Panc1 (cell line): ENCODE measurements at regions not wholly inside any gene's neighbourhood (a gene's known extent, or its start where the extent isn't known, plus 50 kb on each side); places are given as distances from the start of the nearest gene placed in this dataset.
"Not testable (repeated sequence)": the region's sequence is repeated elsewhere in the genome, so short reads cannot be mapped to it uniquely, and the experiment has no call there.

ENCODE experiments used
- ATAC-seq: fragments of 200-7000 bp; cut with Tn5 transposase; 2 replicates; pipeline ENCODE4 v1.9.1; 2020; ENCODE audit warnings: mild to moderate bottlenecking, moderate library complexity
- BruUV-seq: library from RNA; stranded (reverse); fragments of 400-500 nt; replicated peaks from 2 replicates; lab custom pipeline; 2021; lab: Mats Ljungman, UMichigan
- CTCF ChIA-PET: fragments of 300-600 bp; sonication (Branson Sonifier 250); formaldehyde crosslinking; loops from one replicate; lab custom pipeline; 2022; ENCODE audit warnings: antibody characterized with exemption; lab: Charles Lee
- POLR2A ChIA-PET: fragments of 300-600 bp; sonication (Branson Sonifier 250); formaldehyde crosslinking; loops from one replicate; lab custom pipeline; 2022; ENCODE audit warnings: antibody characterized with exemption; lab: Charles Lee
- DNase-seq: peaks from one replicate; pipeline ENCODE4 v3.0.0-alpha.2; 2010; ENCODE audit warnings: low read depth, low spot score
- H3K27ac ChIP-seq: 2 replicates; pipeline ENCODE4 v1.5.1; 2011; ENCODE audit warnings: mild to moderate bottlenecking, low read length, inconsistent platforms
- H3K27me3 ChIP-seq: fragments of 200-500 bp; sonication (Bioruptor generic); 2 replicates; pipeline ENCODE4 v1.6.0; 2014; ENCODE audit warnings: low read length, inconsistent platforms; ENCODE audit not compliant: control insufficient read depth, insufficient read depth
- H3K36me3 ChIP-seq: fragments of 200-500 bp; sonication (Bioruptor generic); 2 replicates; pipeline ENCODE4 v1.5.1; 2014; ENCODE audit warnings: inconsistent platforms, mild to moderate bottlenecking, low read length, moderate library complexity; ENCODE audit not compliant: control insufficient read depth, insufficient read depth
- H3K4me1 ChIP-seq: 2 replicates; pipeline ENCODE4 v1.5.1; 2011; ENCODE audit warnings: inconsistent platforms, mild to moderate bottlenecking, low read length, moderate library complexity; ENCODE audit not compliant: control insufficient read depth, insufficient read depth
- H3K4me3 ChIP-seq, 2 experiments: 2 replicates each; pipeline ENCODE4 v1.5.1; 2011 to 2012; ENCODE audit warnings: low read depth in 2 of 2, low read length in 2 of 2, mild to moderate bottlenecking in 2 of 2, inconsistent platforms in 1 of 2, moderate library complexity in 1 of 2
- H3K9me3 ChIP-seq: fragments of 200-500 bp; sonication (Bioruptor generic); 2 replicates; pipeline ENCODE4 v1.5.1; 2014; ENCODE audit warnings: low read depth, mild to moderate bottlenecking, inconsistent platforms, low read length, moderate library complexity; ENCODE audit not compliant: control insufficient read depth, insufficient read depth
- POLR2AphosphoS5 ChIP-seq: IDR thresholded peaks from 2 replicates; pipeline ENCODE4 v1.6.1; 2012; ENCODE audit warnings: mild to moderate bottlenecking, low read depth, low read length, moderate library complexity
- REST ChIP-seq, 2 experiments: IDR thresholded peaks; 2 replicates each; pipeline ENCODE4 v1.6.1; 2011 to 2012; ENCODE audit warnings: low read depth in 2 of 2, control low read depth in 1 of 2, low read length in 1 of 2, mild to moderate bottlenecking in 1 of 2, moderate library complexity in 1 of 2; ENCODE audit not compliant: insufficient read depth in 1 of 2
- SIN3A ChIP-seq: IDR thresholded peaks from 2 replicates; pipeline ENCODE4 v1.6.1; 2012; ENCODE audit warnings: low read depth, mild to moderate bottlenecking, low read length, moderate library complexity, borderline replicate concordance; ENCODE audit not compliant: insufficient read depth
- TCF7L2 ChIP-seq: IDR thresholded peaks from 2 replicates; pipeline ENCODE4 v1.6.1; 2011; ENCODE audit warnings: mild to moderate bottlenecking, low read depth, low read length, inconsistent platforms
- in situ Hi-C: cut with HindIII; loops from 2 replicates; pipeline ENCODE4 v1.10.0; 2016; ENCODE audit warnings: low sequenced_read_pairs, low pct_unique_long_range_greater_than_20kb
- intact Hi-C: fragments of 100-400 bp; cut with micrococcal nuclease; formaldehyde crosslinking; loops from one replicate; pipeline ENCODE4 v1.10.0; 2022; ENCODE audit not compliant: unreplicated experiment
- TF ChIP-seq, protein P1 (sequence below): fragments of 450-650 bp; IDR thresholded peaks from 2 replicates; pipeline ENCODE4 v1.5.1; 2017; ENCODE audit warnings: mild to moderate bottlenecking

GRCh38 chr20:55135923-55136322 lies 660.5 kb downstream of the DOK5 start:
- Histone ChIP-seq H3K36me3 (no peaks in the 10 kb centered on the region), H3K4me3 (no peak overlapping the region), H3K9me3 (no peaks in the 10 kb centered on the region), H3K27me3 (no peaks in the 10 kb centered on the region), H3K27ac (no peak overlapping the region), H3K4me1 (no peaks in the 10 kb centered on the region)
- intact Hi-C loops: no loop called here
- no peak for DNase-seq
- in situ Hi-C loops: no loop called here
- TF ChIP-seq REST (IDR thresholded peaks at IDR 0.05; ENCODE audit: insufficient read depth in 1 of 2, low read depth in 2 of 2, low read length in 1 of 2): no peak
- TF ChIP-seq SIN3A: no peak
- BruUV-seq: no TSS peak
- POLR2A ChIA-PET: no interaction called here
- no peak for ATAC-seq
- CTCF ChIA-PET: no interaction called here

GRCh38 chr20:55132523-55132922 lies 657.1 kb downstream of the DOK5 start:
- ChIA-PET POLR2A (no interaction called here), CTCF (no interaction called here)
- no peaks in the 10 kb centered on the region for H3K27me3 ChIP-seq
- no peaks in the 10 kb centered on the region for H3K4me1 ChIP-seq
- intact Hi-C loops: no loop called here
- no peak overlapping the region for H3K4me3 ChIP-seq
- no peak for TF ChIP-seq POLR2AphosphoS5
- TF ChIP-seq SIN3A: no peak
- no peak for TF ChIP-seq REST (IDR thresholded peaks at IDR 0.05; ENCODE audit: insufficient read depth in 1 of 2, low read depth in 2 of 2, low read length in 1 of 2)
- TF ChIP-seq, protein P1, sequence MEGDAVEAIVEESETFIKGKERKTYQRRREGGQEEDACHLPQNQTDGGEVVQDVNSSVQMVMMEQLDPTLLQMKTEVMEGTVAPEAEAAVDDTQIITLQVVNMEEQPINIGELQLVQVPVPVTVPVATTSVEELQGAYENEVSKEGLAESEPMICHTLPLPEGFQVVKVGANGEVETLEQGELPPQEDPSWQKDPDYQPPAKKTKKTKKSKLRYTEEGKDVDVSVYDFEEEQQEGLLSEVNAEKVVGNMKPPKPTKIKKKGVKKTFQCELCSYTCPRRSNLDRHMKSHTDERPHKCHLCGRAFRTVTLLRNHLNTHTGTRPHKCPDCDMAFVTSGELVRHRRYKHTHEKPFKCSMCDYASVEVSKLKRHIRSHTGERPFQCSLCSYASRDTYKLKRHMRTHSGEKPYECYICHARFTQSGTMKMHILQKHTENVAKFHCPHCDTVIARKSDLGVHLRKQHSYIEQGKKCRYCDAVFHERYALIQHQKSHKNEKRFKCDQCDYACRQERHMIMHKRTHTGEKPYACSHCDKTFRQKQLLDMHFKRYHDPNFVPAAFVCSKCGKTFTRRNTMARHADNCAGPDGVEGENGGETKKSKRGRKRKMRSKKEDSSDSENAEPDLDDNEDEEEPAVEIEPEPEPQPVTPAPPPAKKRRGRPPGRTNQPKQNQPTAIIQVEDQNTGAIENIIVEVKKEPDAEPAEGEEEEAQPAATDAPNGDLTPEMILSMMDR: no peak
- TF ChIP-seq TCF7L2: no peak
- H3K9me3 ChIP-seq: no peaks in the 10 kb centered on the region
- BruUV-seq: no TSS peak
- no peak for DNase-seq
- no peak for ATAC-seq
- no peak overlapping the region for H3K27ac ChIP-seq
- H3K36me3 ChIP-seq: no peaks in the 10 kb centered on the region
- in situ Hi-C loops: no loop called here

DNA sequence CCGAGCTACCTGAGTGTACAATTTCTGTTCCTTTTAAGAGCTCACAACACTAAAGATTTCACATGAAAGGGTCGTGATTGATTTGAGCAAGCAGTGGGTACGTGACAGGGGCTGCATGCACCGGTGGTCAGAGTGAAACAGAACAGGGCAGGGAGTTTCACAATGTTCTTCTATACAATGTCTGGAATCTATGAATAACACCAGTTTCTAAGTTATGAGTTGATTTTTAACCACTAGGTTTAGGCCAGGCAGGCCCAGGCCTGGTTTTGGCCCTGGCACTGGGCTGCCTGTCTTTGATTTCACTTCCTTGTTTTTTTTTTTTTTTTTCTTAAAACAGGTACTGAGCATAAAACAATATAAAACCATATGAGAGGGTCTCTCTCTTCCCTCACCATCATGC lies 642.2 kb downstream of the DOK5 start:
- ATAC-seq, H3K9me3 ChIP-seq, H3K4me1 ChIP-seq, H3K36me3 ChIP-seq, H3K4me3 ChIP-seq, CTCF ChIA-PET, intact Hi-C loops, H3K27ac ChIP-seq, DNase-seq, BruUV-seq, POLR2A ChIA-PET, H3K27me3 ChIP-seq, in situ Hi-C loops: not testable (repeated sequence)
